Psoas muscle (tissue), 7 donors: ENCODE measurements at regions not wholly inside any gene's neighbourhood (a gene's known extent, or its start where the extent isn't known, plus 50 kb on each side); places are given as distances from the start of the nearest gene placed in this dataset.

ENCODE experiments used
- ATAC-seq, 4 donors: fragments of 200-7000 bp; cut with Tn5 transposase; one replicate each; pipeline ENCODE4 v1.9.1; 2020; ENCODE audit warnings: moderate library complexity in 3 of 4, mild to moderate bottlenecking in 2 of 4
- DNase-seq, 2 donors: peaks; one replicate each; pipeline ENCODE4 v3.0.0-alpha.2; 2020
- H3K27ac ChIP-seq: fragments of 200-600 bp; one replicate; pipeline ENCODE4 v1.8.0; 2022
- H3K27me3 ChIP-seq, 3 donors: fragments of 200-600 bp in 1 of 3; one replicate each; pipeline versions ENCODE4 v1.6.1 to v1.8.0; 2013 to 2022; ENCODE audit warnings: low read length in 2 of 3, mild to moderate bottlenecking in 2 of 3, moderate library complexity in 1 of 3; ENCODE audit not compliant: insufficient read depth in 3 of 3
- H3K36me3 ChIP-seq, 2 donors: fragments of 200-600 bp in 1 of 2; one replicate each; pipeline versions ENCODE4 v1.6.1 to v1.8.0; 2013 to 2022; ENCODE audit warnings: low read depth in 1 of 2, mild to moderate bottlenecking in 1 of 2, moderate library complexity in 1 of 2; ENCODE audit not compliant: insufficient read depth in 1 of 2
- H3K4me1 ChIP-seq: fragments of 200-600 bp; one replicate; pipeline ENCODE4 v1.8.0; 2022
- H3K4me3 ChIP-seq: fragments of 200-600 bp; one replicate; pipeline ENCODE4 v1.8.0; 2022; ENCODE audit warnings: mild to moderate bottlenecking
- H3K9me3 ChIP-seq: fragments of 200-600 bp; one replicate; pipeline ENCODE4 v1.8.0; 2022
- CTCF ChIP-seq: fragments of 200-600 bp; IDR thresholded peaks from one replicate; pipeline ENCODE4 v1.8.0; 2022; ENCODE audit warnings: antibody characterized with exemption
- WGBS, 3 donors: extraction: QIAGEN DNeasy Blood & Tissue Kit; methylation state at CpG; one replicate each; pipeline versions ENCODE4 v1.1.6 to v1.1.7; 2013; 5-methylcytosine and 5-hydroxymethylcytosine counted together
- intact Hi-C, 2 donors: fragments of 100-400 bp; cut with DNase I; formaldehyde crosslinking; loops; one replicate each; pipeline versions ENCODE4 v1.11.0 to v1.14.2; 2022
- donor health status: healthy with polysubstance abuse.
- donor health status: DM: no; HTN: no; CAD: no; lungs with moderate emphysema.
- donor health status: Bipolar disorder and iron deficiency.
- donor health status: healthy.
- donor health status: DM: yes; HTN: yes; CAD: no.
- donor health status: DM: no; HTN: no; CAD: no.
- donor health status: DM: yes; HTN: yes; CAD: no.

GRCh38 chr5:4662756-4663155, 477.4 kb upstream of the ADAMTS16 start:
- Histone ChIP-seq H3K27ac (no peak overlapping the region), H3K9me3 (no peaks in the 10 kb centered on the region), H3K4me1 (no peaks in the 10 kb centered on the region), H3K36me3 (no peaks in the 10 kb centered on the region), H3K27me3 (no peaks in the 10 kb centered on the region), H3K4me3 (no peak overlapping the region)
- no peak for DNase-seq
- ATAC-seq, result no peak
- intact Hi-C loops, result no loop called here
- TF ChIP-seq CTCF, result no peak
- 83 to 88% (median 88%) methylated on average over 5 of the region's 5 CpGs for WGBS, 3 donors

- Histone ChIP-seq H3K4me3 (no peak overlapping the region), H3K27ac (no peak overlapping the region), H3K36me3 (no peaks in the 10 kb centered on the region), H3K27me3 (no peaks in the 10 kb centered on the region), H3K4me1 (no peaks in the 10 kb centered on the region), H3K9me3 (no peaks in the 10 kb centered on the region)
- intact Hi-C loops, result no loop called here
- DNase-seq (no peak), ATAC-seq (no peak)
- TF ChIP-seq CTCF, result no peak
- 83 to 88% (median 86%) methylated on average over 2 of the region's 2 CpGs for WGBS, 3 donors
These were observed 474.2 kb upstream of the ADAMTS16 start for GRCh38 chr5:4665911-4666310.

- no peak for ATAC-seq
- no peak for DNase-seq
These were observed 466.0 kb upstream of the ADAMTS16 start for GRCh38 chr5:4674166-4674565.

DNA sequence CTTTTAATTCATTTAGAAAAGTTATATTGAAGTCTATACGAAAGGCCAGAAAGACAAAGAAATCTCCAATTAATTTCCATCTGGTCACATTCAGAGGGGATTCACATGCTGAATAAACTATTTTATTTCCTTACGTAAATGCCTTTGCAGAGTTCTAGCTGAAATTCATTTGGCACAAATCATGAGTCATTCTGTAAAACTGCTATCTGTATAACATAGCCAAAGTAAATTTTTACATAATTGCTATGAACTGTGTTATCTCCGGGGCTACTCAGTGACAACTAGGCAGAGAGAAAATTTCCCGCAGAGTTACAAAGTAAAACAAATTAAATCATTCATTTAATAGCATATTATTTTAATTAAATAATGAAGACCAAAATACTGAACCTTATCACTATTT, 463.2 kb upstream of the ADAMTS16 start:
- no peak for DNase-seq
- WGBS, 3 donors, result 54 to 68% (median 58%) methylated on average over 4 of the region's 4 CpGs
- no peak for TF ChIP-seq CTCF
- no peak overlapping the region for H3K4me3 ChIP-seq
- H3K27ac ChIP-seq, result no peak overlapping the region
- intact Hi-C loops, result no loop called here
- ATAC-seq, result no peak
- no peaks in the 10 kb centered on the region for H3K4me1 ChIP-seq
- no peaks in the 10 kb centered on the region for H3K36me3 ChIP-seq
- H3K9me3 ChIP-seq, result no peaks in the 10 kb centered on the region
- H3K27me3 ChIP-seq, result no peaks in the 10 kb centered on the region

More at GRCh38 chr5:4674166-4674565, 466.0 kb upstream of the ADAMTS16 start:
- no peak overlapping the region for H3K27ac ChIP-seq
- no peaks in the 10 kb centered on the region for H3K9me3 ChIP-seq
- TF ChIP-seq CTCF, result no peak
- intact Hi-C loops, result no loop called here
- no peak overlapping the region for H3K4me3 ChIP-seq
- no peaks in the 10 kb centered on the region for H3K4me1 ChIP-seq
- 36 to 63% (median 47%) methylated on average over 1 of the region's 1 CpG for WGBS, 3 donors
- no peaks in the 10 kb centered on the region for H3K27me3 ChIP-seq
- H3K36me3 ChIP-seq, result no peaks in the 10 kb centered on the region

GRCh38 chr5:4684946-4685345, 455.2 kb upstream of the ADAMTS16 start:
- DNase-seq, result no peak
- no peak overlapping the region for H3K27ac ChIP-seq
- no peak for ATAC-seq
- no peaks in the 10 kb centered on the region for H3K27me3 ChIP-seq
- H3K9me3 ChIP-seq, result peaks cover 4% of the 10 kb centered on the region
- no peak overlapping the region for H3K4me3 ChIP-seq
- TF ChIP-seq CTCF, result no peak
- no peaks in the 10 kb centered on the region for H3K4me1 ChIP-seq
- intact Hi-C loops, result no loop called here
- H3K36me3 ChIP-seq, result no peaks in the 10 kb centered on the region
